Transverse colon (tissue), 4 donors: ENCODE measurements at regions not wholly inside any gene's neighbourhood (a gene's known extent, or its start where the extent isn't known, plus 50 kb on each side); places are given as distances from the start of the nearest gene placed in this dataset.

Source experiments
- DNase-seq: peaks from one replicate; pipeline ENCODE4 v3.0.0-alpha.2; 2019
- H3K27ac ChIP-seq, 4 donors: fragments of 200-600 bp; sonication (generic); 2 replicates each; pipeline ENCODE4 v1.5.1; 2016 to 2018; ENCODE audit warnings: inconsistent platforms in 4 of 4
- H3K27me3 ChIP-seq: fragments of 200-600 bp; sonication (generic); 2 replicates; pipeline ENCODE4 v1.5.1; 2017; ENCODE audit warnings: inconsistent platforms
- H3K36me3 ChIP-seq, 4 donors: fragments of 200-600 bp; sonication (generic); 2 replicates each; pipeline ENCODE4 v1.5.1; 2017 to 2019; ENCODE audit warnings: inconsistent platforms in 4 of 4
- H3K4me1 ChIP-seq, 4 donors: fragments of 200-600 bp; sonication (generic); 2 replicates each; pipeline ENCODE4 v1.5.1; 2017 to 2020; ENCODE audit warnings: inconsistent platforms in 4 of 4
- H3K4me3 ChIP-seq, 4 donors: fragments of 200-600 bp; sonication (generic); 1 replicate in 1 of 4; 2 replicates in 3 of 4; pipeline versions ENCODE4 v1.5.1 to v1.6.1; 2017 to 2019; ENCODE audit warnings: inconsistent platforms in 4 of 4
- H3K9me3 ChIP-seq, 2 donors: fragments of 200-600 bp; sonication (generic); 2 replicates each; pipeline ENCODE4 v1.5.1; 2017 to 2019; ENCODE audit warnings: inconsistent platforms in 2 of 2
- CTCF ChIP-seq, 5 experiments: fragments of 200-600 bp in 3 of 5; fragments of 450-650 bp in 2 of 5; sonication (generic) in 3 of 5; IDR thresholded peaks; 1 replicate in 2 of 5; 2 replicates in 3 of 5; pipeline ENCODE4 v1.5.1; 2016 to 2017; ENCODE audit warnings: antibody characterized with exemption in 5 of 5, inconsistent platforms in 3 of 5, mild to moderate bottlenecking in 2 of 5, moderate library complexity in 1 of 5
- EP300 ChIP-seq: sonication (generic); formaldehyde crosslinking; IDR thresholded peaks from one replicate; pipeline ENCODE4 v1.6.1; 2017; ENCODE audit warnings: antibody characterized with exemption, low read depth
- POLR2A ChIP-seq: fragments of 450-650 bp; IDR thresholded peaks from one replicate; pipeline ENCODE4 v1.6.1; 2016; ENCODE audit warnings: antibody characterized with exemption, mild to moderate bottlenecking, moderate library complexity
- POLR2AphosphoS5 ChIP-seq, 3 donors: sonication (generic); formaldehyde crosslinking; IDR thresholded peaks; one replicate each; pipeline ENCODE4 v1.6.1; 2016; ENCODE audit warnings: antibody characterized with exemption in 3 of 3
- WGBS, 2 donors: methylation state at CpG; one replicate each; pipeline ENCODE4 v1.1.5; 2018; ENCODE audit warnings: low coverage in 1 of 2; 5-methylcytosine and 5-hydroxymethylcytosine counted together
- in situ Hi-C, 4 donors: fragments of 200-750 bp; cut with MboI; loops; one replicate each; pipeline versions ENCODE4 v1.15.0 to v1.15.1; 2017; ENCODE audit warnings: low sequenced_read_pairs in 3 of 4, low pct_ligation_motif_present in 1 of 4, low pct_unique_long_range_greater_than_20kb in 1 of 4
- intact Hi-C: fragments of 100-400 bp; cut with DNase I; formaldehyde crosslinking; loops from one replicate; pipeline ENCODE4 v1.15.1; 2023; ENCODE audit warnings: low total_unique reads

- intact Hi-C loops (no loop called here), in situ Hi-C loops (no loop called here)
- no peak for TF ChIP-seq CTCF (IDR thresholded peaks at IDR 0.05)
- TF ChIP-seq POLR2A: no peak
- no peak for TF ChIP-seq POLR2AphosphoS5 (IDR thresholded peaks at IDR 0.05)
- no peak for TF ChIP-seq EP300
- H3K36me3 ChIP-seq: no peaks in the 10 kb centered on the region
- H3K27me3 ChIP-seq: no peaks in the 10 kb centered on the region
- H3K27ac ChIP-seq: peak overlapping the region in 2 of 4 donors; percentile 25 to 47
- no peak for DNase-seq
- peaks cover 0 to 21% (median 15%) of the 10 kb centered on the region in 4 donors for H3K4me1 ChIP-seq
- H3K4me3 ChIP-seq: no peak overlapping the region
- 71 to 80% methylated on average over 3 to 6 of the region's 6 CpGs for WGBS, 2 donors
- peaks cover 0 to 5% of the 10 kb centered on the region in 2 donors for H3K9me3 ChIP-seq
Observed at GRCh38 chr5:145587308-145587672, 247.9 kb downstream of the PRELID2 start.

- H3K27ac ChIP-seq: peak overlapping the region in 2 of 4 donors; percentile 28 to 47
Observed at GRCh38 chr5:145586661-145587307, 248.4 kb downstream of the PRELID2 start.

GRCh38 chr5:145585443-145586148, 249.5 kb downstream of the PRELID2 start:
- Histone ChIP-seq H3K4me1 (peaks cover 0 to 21% (median 15%) of the 10 kb centered on the region in 4 donors), H3K27ac (peak overlapping the region in 3 of 4 donors; percentile 7 to 47 (median 28)), H3K36me3 (no peaks in the 10 kb centered on the region), H3K9me3 (peaks cover 0 to 5% of the 10 kb centered on the region in 2 donors), H3K4me3 (no peak overlapping the region), H3K27me3 (no peaks in the 10 kb centered on the region)
- DNase-seq: no peak
- in situ Hi-C loops (no loop called here), intact Hi-C loops (no loop called here)
- WGBS, 2 donors: 52 to 53% methylated on average over 5 of the region's 5 CpGs
- TF ChIP-seq POLR2AphosphoS5 (IDR thresholded peaks at IDR 0.05) (no peak), EP300 (no peak), POLR2A (no peak), CTCF (IDR thresholded peaks at IDR 0.05) (no peak)

More at GRCh38 chr5:145586661-145587307, 248.4 kb downstream of the PRELID2 start:
- H3K4me1 ChIP-seq: peaks cover 0 to 21% (median 15%) of the 10 kb centered on the region in 4 donors
- no peaks in the 10 kb centered on the region for H3K36me3 ChIP-seq
- TF ChIP-seq POLR2A (no peak), POLR2AphosphoS5 (IDR thresholded peaks at IDR 0.05) (no peak), CTCF (IDR thresholded peaks at IDR 0.05) (no peak), EP300 (no peak)
- H3K9me3 ChIP-seq: peaks cover 0 to 5% of the 10 kb centered on the region in 2 donors
- intact Hi-C loops: no loop called here
- no peak for DNase-seq
- H3K27me3 ChIP-seq: no peaks in the 10 kb centered on the region
- WGBS, 2 donors: 53 to 60% methylated on average over 4 to 5 of the region's 5 CpGs
- in situ Hi-C loops: no loop called here
- H3K4me3 ChIP-seq: no peak overlapping the region

- in situ Hi-C loops: no loop called here
- Histone ChIP-seq H3K4me3 (no peak overlapping the region), H3K9me3 (peaks cover 3 to 5% of the 10 kb centered on the region in 2 donors), H3K4me1 (no peaks in the 10 kb centered on the region), H3K27ac (no peak overlapping the region), H3K27me3 (no peaks in the 10 kb centered on the region), H3K36me3 (no peaks in the 10 kb centered on the region)
- no peak for TF ChIP-seq CTCF (IDR thresholded peaks at IDR 0.05)
- no peak for TF ChIP-seq EP300
- no peak for TF ChIP-seq POLR2AphosphoS5 (IDR thresholded peaks at IDR 0.05)
- TF ChIP-seq POLR2A: no peak
- WGBS, 2 donors: 39 to 67% methylated on average over 1 of the region's 1 CpG
- DNase-seq: no peak
- intact Hi-C loops: no loop called here
Observed at GRCh38 chr5:145579301-145579700, 255.8 kb downstream of the PRELID2 start.
